Vagina (tissue), 2 donors: ENCODE measurements at regions not wholly inside any gene's neighbourhood (a gene's known extent, or its start where the extent isn't known, plus 50 kb on each side); places are given as distances from the start of the nearest gene placed in this dataset.

Source experiments
- DNase-seq, 2 donors: peaks; one replicate each; pipeline ENCODE4 v3.0.0-alpha.2; 2017; ENCODE audit errors: extremely low spot score in 2 of 2
- H3K27ac ChIP-seq: fragments of 200-600 bp; sonication (generic); one replicate; pipeline ENCODE4 v1.5.1; 2019
- H3K27me3 ChIP-seq: fragments of 200-600 bp; sonication (generic); one replicate; pipeline ENCODE4 v1.5.1; 2019
- H3K36me3 ChIP-seq, 2 donors: fragments of 200-600 bp; sonication (generic); one replicate each; pipeline ENCODE4 v1.5.1; 2017 to 2019
- H3K4me1 ChIP-seq: fragments of 200-600 bp; sonication (generic); one replicate; pipeline ENCODE4 v1.5.1; 2019
- H3K4me3 ChIP-seq, 2 donors: fragments of 200-600 bp; sonication (generic); 1 replicate in 1 of 2; 2 replicates in 1 of 2; pipeline ENCODE4 v1.5.1; 2016 to 2019
- H3K9me3 ChIP-seq: fragments of 200-600 bp; sonication (generic); one replicate; pipeline ENCODE4 v1.5.1; 2019
- CTCF ChIP-seq, 3 experiments: fragments of 450-650 bp in 2 of 3; fragments of 200-600 bp in 1 of 3; sonication (generic) in 1 of 3; IDR thresholded peaks; one replicate each; pipeline ENCODE4 v1.5.1; 2017 to 2019; ENCODE audit warnings: antibody characterized with exemption in 3 of 3, mild to moderate bottlenecking in 2 of 3, moderate library complexity in 2 of 3
- POLR2A ChIP-seq, 2 donors: fragments of 450-650 bp; IDR thresholded peaks; one replicate each; pipeline ENCODE4 v1.6.1; 2017; ENCODE audit warnings: antibody characterized with exemption in 2 of 2, mild to moderate bottlenecking in 2 of 2, moderate library complexity in 2 of 2
- POLR2AphosphoS5 ChIP-seq, 2 donors: sonication (generic); formaldehyde crosslinking; IDR thresholded peaks; one replicate each; pipeline ENCODE4 v1.9.0; 2017; ENCODE audit warnings: antibody characterized with exemption in 2 of 2, mild to moderate bottlenecking in 2 of 2, low read depth in 1 of 2; ENCODE audit not compliant: insufficient read depth in 1 of 2
- intact Hi-C: fragments of 100-400 bp; cut with DNase I; formaldehyde crosslinking; loops from one replicate; pipeline ENCODE4 v1.15.1; 2023

DNA sequence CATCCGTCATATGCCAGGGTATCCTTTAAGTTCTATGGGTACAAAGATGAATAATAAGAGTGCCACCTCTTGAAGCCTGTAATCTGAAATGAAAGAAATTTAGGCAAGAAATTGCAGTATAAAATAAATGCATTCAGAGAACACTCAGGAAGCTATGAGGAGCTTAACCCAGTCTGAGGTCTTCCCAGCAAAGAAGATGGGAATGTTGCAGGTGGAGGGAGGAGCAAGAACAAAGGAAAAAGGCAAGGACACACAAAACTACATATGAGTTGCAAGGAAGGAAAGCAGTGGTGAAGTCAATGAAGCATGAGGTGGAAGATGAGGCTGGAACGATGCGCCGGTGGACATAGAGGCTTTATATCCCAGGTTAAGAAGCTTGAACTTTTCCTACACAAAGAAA lies 67.0 kb upstream of the DST start:
- Histone ChIP-seq H3K4me3 (no peak overlapping the region), H3K27ac (no peak overlapping the region), H3K27me3 (no peaks in the 10 kb centered on the region), H3K9me3 (no peaks in the 10 kb centered on the region), H3K36me3 (no peaks in the 10 kb centered on the region), H3K4me1 (peaks cover 17% of the 10 kb centered on the region)
- TF ChIP-seq CTCF (IDR thresholded peaks at IDR 0.05) (no peak), POLR2A (IDR thresholded peaks at IDR 0.05) (no peak), POLR2AphosphoS5 (IDR thresholded peaks at IDR 0.05; ENCODE audit: insufficient read depth in 1 of 2, low read depth in 1 of 2) (no peak)
- intact Hi-C loops = loop anchor here (5.0 kb wide), 1 partner anchor 133 kb away; no protein-coding TSS in a partner anchor
- no peak for DNase-seq

DNA sequence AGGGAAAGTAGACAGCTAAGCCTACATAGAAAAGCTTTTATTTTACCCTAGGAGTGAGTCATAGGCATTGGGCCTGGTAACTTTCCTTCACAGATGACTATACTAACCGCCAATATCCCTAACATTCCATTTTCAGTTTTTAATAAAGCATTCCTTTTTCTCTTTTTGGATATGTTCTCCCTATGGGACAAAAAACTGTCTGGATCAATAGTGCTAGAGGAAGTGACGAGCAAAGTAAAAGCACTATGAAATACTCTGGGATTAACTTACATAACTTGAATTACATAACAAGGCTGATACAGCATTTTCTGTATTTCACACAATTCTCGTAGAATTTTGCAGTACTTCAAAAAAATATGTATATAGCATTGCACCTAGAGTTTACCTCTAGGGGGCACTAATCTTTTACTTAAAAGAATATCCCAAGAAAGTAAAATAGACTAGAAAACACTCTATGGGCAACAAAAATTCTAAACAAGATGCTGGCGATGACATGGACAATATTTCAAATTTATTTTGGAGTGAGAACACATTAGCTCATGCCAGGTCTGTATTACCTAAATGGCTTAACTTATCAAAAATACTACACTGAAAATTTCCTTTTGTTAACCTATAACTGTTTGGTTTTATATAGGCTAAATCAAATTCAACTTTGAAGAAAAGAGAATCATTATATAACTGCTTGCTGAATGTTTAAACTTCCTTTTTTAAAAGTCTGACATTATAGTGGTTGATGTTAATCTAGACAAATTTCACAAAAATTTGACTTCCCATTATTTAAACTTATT lies 66.3 kb upstream of the DST start:
- TF ChIP-seq CTCF (IDR thresholded peaks at IDR 0.05) (peak in 2 of 3 experiments; percentile 23 to 55), POLR2A (IDR thresholded peaks at IDR 0.05) (no peak), POLR2AphosphoS5 (IDR thresholded peaks at IDR 0.05; ENCODE audit: insufficient read depth in 1 of 2, low read depth in 1 of 2) (no peak)
- H3K9me3 ChIP-seq = no peaks in the 10 kb centered on the region
- no peak overlapping the region for H3K4me3 ChIP-seq
- DNase-seq = no peak
- H3K27me3 ChIP-seq = no peaks in the 10 kb centered on the region
- no peaks in the 10 kb centered on the region for H3K36me3 ChIP-seq
- H3K4me1 ChIP-seq = peaks cover 17% of the 10 kb centered on the region
- intact Hi-C loops = loop anchor here (5.0 kb wide), 1 partner anchor 133 kb away; no protein-coding TSS in a partner anchor
- peak overlapping the region; percentile 45 for H3K27ac ChIP-seq

- Histone ChIP-seq H3K27ac (no peak overlapping the region), H3K36me3 (no peaks in the 10 kb centered on the region), H3K9me3 (no peaks in the 10 kb centered on the region), H3K27me3 (no peaks in the 10 kb centered on the region), H3K4me3 (no peak overlapping the region), H3K4me1 (peaks cover 9% of the 10 kb centered on the region)
- intact Hi-C loops = loop anchor here (5.0 kb wide), 1 partner anchor 135 kb away; no protein-coding TSS in a partner anchor
- DNase-seq = no peak
- no peak for TF ChIP-seq POLR2A (IDR thresholded peaks at IDR 0.05)
These were observed 64.5 kb upstream of the DST start for GRCh38 chr6:56706981-56707726.

DNA sequence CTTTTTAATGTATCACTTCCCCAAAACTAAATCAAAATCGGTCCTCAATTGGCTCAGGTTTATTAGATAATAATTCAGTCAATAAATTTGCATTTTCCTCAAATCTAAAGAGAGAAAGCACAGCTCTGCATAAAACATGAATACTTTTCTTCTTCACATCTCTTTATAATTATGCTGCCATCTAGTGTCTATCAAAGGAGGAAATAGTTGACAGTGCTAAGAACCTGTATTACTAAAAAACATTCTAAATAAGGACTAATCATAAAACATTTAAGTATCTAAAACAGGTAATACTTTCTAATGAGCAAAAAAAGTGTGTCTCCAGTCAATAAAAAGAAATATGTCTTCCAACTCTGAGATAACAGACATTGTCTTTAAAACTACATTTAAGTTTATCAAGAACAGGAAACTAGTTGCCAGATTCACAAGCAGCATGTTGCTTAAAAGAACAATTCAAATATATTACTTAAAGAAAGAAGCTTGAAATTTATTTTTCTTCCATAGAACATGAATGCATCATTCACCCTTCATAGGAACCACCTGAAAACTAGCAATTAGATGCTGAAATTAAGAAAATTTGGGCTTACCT lies 56.5 kb upstream of the DST start:
- intact Hi-C loops = loop anchor here (5.0 kb wide), 1 partner anchor 62 kb away; no protein-coding TSS in a partner anchor
- Histone ChIP-seq H3K36me3 (no peaks in the 10 kb centered on the region), H3K9me3 (no peaks in the 10 kb centered on the region), H3K27ac (no peak overlapping the region), H3K4me1 (no peaks in the 10 kb centered on the region), H3K27me3 (no peaks in the 10 kb centered on the region), H3K4me3 (no peak overlapping the region)
- TF ChIP-seq POLR2AphosphoS5 (IDR thresholded peaks at IDR 0.05; ENCODE audit: insufficient read depth in 1 of 2, low read depth in 1 of 2) (no peak), CTCF (IDR thresholded peaks at IDR 0.05) (peak; percentile 16 to 68 (median 52))
- DNase-seq = no peak

DNA sequence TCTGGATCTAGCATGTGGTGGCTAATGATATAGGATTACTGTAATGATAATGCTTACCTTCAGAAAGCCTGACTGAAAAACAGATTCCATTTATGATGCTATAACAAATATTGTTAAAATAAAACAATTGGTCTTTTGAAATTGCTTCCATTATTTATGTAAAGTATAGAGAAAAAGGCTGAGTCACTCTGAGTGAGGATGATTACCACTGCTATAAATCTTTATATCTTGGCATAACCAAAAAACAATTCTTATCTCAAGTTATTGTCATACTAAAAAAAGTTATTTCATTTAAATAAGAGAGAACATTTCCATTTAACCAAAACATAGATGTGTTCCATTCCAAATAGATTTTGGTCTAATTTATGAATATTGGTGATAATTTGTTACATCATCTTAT lies 53.0 kb upstream of the DST start:
- intact Hi-C loops = loop anchor here (5.0 kb wide), 1 partner anchor 58 kb away; no protein-coding TSS in a partner anchor
- no peak overlapping the region for H3K27ac ChIP-seq

More for the DNA sequence above, 53.0 kb upstream of the DST start:
- H3K36me3 ChIP-seq = no peaks in the 10 kb centered on the region
- H3K27me3 ChIP-seq = no peaks in the 10 kb centered on the region
- H3K4me1 ChIP-seq = peaks cover 7% of the 10 kb centered on the region
- no peak for DNase-seq
- no peaks in the 10 kb centered on the region for H3K9me3 ChIP-seq
- no peak for TF ChIP-seq POLR2AphosphoS5 (IDR thresholded peaks at IDR 0.05; ENCODE audit: insufficient read depth in 1 of 2, low read depth in 1 of 2)
- TF ChIP-seq CTCF (IDR thresholded peaks at IDR 0.05) = no peak
- TF ChIP-seq POLR2A (IDR thresholded peaks at IDR 0.05) = no peak
- H3K4me3 ChIP-seq = no peak overlapping the region
